Jurkat, Clone E6-1 (cell line): ENCODE measurements at regions not wholly inside any gene's neighbourhood (a gene's known extent, or its start where the extent isn't known, plus 50 kb on each side); places are given as distances from the start of the nearest gene placed in this dataset.

Experiments used
- DNase-seq: peaks from one replicate; pipeline ENCODE4 v3.0.0-alpha.2; 2011; ENCODE audit warnings: low read depth, low spot score
- H3K4me3 ChIP-seq: 2 replicates; pipeline ENCODE4 v1.5.1; 2011; ENCODE audit warnings: mild to moderate bottlenecking, low read length, control low read depth, moderate library complexity

DNA sequence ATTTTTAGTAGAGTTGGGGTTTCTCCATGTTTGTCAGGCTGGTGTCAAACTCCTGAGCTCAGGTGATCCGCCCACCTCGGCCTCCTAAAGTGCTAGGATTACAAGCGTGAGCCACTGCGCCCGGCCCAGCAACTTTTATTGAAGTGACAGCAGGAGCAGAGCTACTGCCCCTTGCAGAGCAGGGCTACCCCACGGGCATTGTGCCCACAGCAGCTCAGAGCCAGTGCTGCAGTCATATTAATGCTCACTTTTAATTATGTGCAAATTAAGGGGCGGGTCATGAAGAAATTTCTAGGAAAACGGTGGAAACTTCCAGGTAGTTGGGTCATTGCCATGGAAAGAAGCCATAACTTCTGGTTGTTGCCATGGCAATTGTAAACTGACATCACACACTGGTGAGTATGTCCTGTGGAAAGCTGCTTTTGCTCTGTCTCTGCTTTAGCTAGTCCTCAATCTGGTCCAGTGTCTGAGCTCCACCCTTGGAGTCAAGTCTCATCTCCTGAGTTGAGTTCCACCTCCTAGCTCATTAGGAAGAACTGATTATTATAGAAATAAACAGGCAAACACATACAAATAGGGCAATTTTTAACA lies 127.3 kb upstream of the ADGRL4 start:
- H3K4me3 ChIP-seq = no peak overlapping the region
- no peak for DNase-seq

DNA sequence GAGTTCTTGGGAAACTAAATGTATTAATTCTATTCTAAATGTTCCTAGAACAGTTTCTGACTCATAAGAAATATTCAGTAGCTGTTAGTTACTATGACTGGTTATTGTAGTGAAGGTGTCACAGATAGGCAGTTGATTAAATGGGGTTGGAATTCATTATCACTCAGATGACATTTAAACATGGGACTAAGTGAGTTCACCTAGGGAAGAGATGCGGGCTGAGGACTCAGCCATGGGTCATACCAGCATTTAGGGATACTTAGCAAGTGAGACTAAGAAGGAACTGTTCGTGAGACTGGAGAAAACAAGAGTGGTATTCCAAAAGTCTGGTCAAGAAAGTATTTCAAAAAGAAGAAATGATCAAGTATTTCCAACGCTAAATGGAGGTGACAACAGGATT lies 125.1 kb upstream of the ADGRL4 start:
- DNase-seq = no peak
- H3K4me3 ChIP-seq = no peak overlapping the region

DNA sequence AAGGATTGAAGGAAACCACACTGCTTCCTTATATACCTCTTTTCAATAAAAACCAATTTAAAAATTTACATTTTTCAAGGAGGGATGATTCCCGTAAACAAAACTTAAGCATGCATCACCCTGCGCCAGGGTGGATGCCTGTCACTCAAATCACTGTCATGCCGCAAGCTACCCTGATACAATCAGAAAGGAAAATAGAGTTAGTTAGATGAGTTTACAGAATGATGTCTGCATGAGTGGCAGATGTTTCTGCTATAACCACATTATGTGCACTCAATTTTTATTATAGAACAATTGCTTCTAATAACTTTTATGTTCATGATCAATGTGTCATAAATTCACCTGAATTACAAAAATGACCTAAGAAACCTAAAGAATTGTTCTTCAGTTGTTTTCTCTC lies 123.4 kb upstream of the ADGRL4 start:
- no peak overlapping the region for H3K4me3 ChIP-seq
- DNase-seq = no peak

DNA sequence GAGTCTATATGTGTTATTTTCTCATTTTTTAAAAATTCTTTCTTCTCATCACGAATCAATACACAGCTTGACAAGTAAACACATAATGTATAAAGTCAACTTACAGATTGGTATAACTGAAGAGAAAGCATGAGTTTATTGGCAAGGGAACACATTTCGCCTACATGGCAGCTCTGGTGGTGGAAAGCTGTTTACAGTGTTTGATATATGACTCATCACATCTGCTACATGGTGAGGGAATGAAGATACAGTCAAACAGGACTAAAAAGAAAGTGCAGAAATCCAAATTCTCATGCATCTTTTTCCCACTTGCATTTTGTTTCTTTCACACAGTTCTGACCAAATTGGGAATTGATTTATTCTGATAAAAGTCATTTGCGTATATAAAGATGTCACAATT lies 122.2 kb upstream of the ADGRL4 start:
- no peak for DNase-seq
- no peak overlapping the region for H3K4me3 ChIP-seq

DNA sequence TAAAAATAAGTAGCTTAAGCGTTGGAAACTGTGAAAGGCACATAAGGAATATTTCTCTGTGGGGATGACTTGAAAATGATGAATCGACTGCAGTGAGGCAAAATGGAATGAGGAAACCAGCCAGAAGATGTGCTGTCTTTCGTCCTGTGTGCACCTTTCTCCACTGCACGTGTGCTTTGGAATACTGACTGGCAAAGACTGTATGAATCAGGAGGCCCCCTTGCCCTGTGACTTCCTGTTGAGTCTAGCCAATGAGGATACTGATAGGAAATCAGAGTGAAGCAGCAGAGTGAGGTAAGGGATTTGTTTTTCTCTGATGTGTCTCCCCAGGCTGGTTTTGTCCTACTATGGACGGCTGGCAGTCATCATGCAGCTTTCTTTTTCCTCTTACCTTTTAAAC lies 118.2 kb upstream of the ADGRL4 start:
- no peak for DNase-seq
- no peak overlapping the region for H3K4me3 ChIP-seq

GRCh38 chr1:79122521-79122920 lies 116.0 kb upstream of the ADGRL4 start:
- DNase-seq = no peak
- H3K4me3 ChIP-seq = no peak overlapping the region

DNA sequence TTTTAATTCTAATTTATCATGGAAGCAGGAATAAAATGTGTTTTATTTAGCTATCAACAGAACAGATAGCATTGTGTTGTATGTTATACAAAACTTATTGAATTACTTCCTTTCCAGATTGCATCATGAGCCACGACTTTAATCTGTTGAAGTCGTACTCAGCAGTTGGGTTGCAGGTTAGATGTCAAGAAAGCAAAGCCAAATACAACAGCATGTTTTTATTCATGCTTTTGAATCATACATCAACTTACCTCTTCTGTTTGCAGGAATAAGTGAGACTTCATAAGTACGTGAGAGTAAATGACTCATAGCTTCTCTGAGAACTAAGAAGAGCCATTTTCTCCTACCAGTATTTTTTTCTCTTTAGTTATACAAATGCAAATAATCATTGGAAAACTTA lies 110.8 kb upstream of the ADGRL4 start:
- H3K4me3 ChIP-seq = no peak overlapping the region
- no peak for DNase-seq

- no peak for DNase-seq
- no peak overlapping the region for H3K4me3 ChIP-seq
Measured at GRCh38 chr1:79113836-79114235, 107.3 kb upstream of the ADGRL4 start.

GRCh38 chr1:79110749-79111148 lies 104.2 kb upstream of the ADGRL4 start:
- DNase-seq = no peak
- H3K4me3 ChIP-seq = no peak overlapping the region

DNA sequence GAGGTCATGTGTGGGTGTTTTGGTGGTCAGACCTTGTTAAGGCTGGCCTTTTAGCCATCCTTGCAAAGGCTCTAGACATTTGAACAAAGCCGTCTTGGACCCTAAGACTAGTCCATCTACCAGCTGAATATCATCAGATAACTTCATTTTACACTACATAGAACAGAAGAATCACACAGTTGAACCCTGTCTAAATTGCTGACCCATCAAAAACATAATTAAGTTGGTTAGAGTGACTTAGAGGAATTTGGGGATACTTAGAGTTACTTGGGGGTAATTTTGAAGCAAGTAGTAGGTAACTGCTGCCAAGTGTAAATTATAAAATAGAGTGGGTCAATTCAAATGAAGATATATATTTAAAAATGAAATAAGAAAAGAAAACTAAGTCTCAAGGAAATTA lies 102.9 kb upstream of the ADGRL4 start:
- DNase-seq = no peak
- H3K4me3 ChIP-seq = no peak overlapping the region

DNA sequence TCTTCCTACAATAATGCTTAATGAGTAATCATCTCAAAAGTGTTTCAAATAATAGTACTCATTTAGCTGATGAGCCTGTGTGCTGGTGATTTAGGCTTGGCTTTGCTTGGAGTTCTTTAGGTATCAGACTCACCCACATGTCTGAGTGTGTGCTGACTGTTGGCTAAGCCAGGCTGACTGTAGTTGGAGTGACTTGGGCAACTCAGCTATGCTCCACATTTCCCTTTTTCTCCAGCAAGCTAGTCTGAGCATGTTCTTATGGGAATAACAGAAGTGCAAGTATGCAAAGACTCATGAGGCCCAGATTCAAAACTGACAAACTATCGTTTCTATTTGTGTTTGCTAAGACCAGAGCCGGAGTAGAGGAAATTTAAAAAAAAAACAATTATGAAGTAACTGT lies 99.0 kb upstream of the ADGRL4 start:
- no peak overlapping the region for H3K4me3 ChIP-seq
- no peak for DNase-seq

- DNase-seq = no peak
- no peak overlapping the region for H3K4me3 ChIP-seq
Measured at GRCh38 chr1:79104617-79105016, 98.1 kb upstream of the ADGRL4 start.

DNA sequence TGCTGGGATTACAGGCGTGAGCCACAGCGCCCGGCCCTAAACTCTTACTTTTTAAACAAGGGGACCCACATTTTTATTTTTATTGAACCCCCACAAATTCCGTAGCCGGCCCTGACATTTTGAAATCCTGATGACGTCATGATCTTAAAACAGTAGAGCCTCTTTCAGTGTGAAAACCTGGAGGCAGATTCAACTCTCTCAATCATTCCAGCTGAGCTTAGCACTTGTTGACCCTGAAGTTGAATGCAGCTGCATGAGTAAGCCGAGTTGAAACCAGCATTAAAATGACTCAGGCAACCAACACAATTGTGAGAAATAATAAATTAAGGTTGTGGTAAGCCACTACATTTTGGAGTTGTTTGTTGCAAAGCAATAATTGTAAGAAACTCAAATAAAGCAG lies 93.9 kb upstream of the ADGRL4 start:
- no peak overlapping the region for H3K4me3 ChIP-seq
- DNase-seq = no peak

DNA sequence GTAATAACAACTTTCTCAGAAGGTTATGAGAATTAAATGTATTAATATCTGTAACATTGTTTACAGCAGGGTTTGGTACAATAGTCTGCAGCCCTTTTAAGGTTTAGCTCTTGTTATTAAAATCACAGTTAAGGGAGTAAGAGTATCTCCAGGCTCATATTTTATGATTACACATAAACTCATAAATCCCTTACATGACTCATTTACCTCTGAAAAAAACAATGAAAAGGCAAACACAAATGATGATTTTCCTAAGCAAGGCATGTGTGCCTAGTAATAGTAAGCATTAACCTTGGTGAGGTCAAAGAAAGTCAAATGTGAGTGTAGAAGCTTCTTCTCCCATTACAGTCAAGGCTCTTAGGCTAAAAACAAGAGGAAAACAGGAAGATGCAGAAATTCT lies 84.5 kb upstream of the ADGRL4 start:
- no peak overlapping the region for H3K4me3 ChIP-seq
- DNase-seq = no peak

GRCh38 chr1:79089946-79090345 lies 83.4 kb upstream of the ADGRL4 start:
- no peak for DNase-seq

DNA sequence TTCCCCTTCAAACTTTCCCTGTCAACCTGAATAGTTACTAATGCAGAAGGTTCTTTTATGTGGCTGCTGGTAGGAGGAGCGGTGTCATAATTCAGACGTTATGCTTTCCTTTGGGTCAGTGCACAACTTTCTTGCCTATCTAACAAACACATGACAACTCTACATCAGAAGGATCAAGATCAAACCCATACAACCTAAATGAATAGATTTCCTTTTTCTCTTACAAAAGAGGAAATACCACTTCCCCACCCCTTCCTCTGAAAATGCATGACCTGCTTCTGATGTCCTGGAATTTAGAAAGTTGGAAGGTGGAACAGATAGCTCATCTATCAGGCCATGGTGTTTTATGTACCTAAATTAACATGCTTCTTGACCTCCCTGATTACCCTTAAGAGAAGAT lies 75.7 kb upstream of the ADGRL4 start:
- no peak for DNase-seq
- no peak overlapping the region for H3K4me3 ChIP-seq

More at GRCh38 chr1:79089946-79090345, 83.4 kb upstream of the ADGRL4 start:
- no peak overlapping the region for H3K4me3 ChIP-seq

- no peak for DNase-seq
- no peak overlapping the region for H3K4me3 ChIP-seq
Measured at GRCh38 chr1:79079770-79080169, 73.2 kb upstream of the ADGRL4 start.

GRCh38 chr1:79074975-79075374 lies 68.4 kb upstream of the ADGRL4 start:
- DNase-seq = no peak
- H3K4me3 ChIP-seq = no peak overlapping the region

DNA sequence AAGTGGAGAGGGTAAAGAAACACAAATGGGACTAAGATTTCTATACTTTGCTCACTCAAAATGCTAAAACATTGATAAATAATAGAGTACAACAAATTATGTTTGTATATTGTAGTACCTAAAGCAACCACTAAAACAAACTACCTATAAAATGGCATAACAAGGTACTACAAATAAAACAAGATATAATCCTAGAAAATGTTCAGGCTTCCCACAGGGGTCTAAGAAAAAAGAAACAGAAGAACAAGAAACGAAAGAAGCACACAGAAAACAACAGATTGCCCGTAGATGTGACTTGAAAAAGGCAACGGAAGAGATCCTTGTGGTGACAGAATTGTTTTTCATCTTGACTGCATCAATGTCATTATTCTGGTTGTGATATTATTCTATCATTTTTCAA lies 63.3 kb upstream of the ADGRL4 start:
- no peak for DNase-seq
- H3K4me3 ChIP-seq = no peak overlapping the region

DNA sequence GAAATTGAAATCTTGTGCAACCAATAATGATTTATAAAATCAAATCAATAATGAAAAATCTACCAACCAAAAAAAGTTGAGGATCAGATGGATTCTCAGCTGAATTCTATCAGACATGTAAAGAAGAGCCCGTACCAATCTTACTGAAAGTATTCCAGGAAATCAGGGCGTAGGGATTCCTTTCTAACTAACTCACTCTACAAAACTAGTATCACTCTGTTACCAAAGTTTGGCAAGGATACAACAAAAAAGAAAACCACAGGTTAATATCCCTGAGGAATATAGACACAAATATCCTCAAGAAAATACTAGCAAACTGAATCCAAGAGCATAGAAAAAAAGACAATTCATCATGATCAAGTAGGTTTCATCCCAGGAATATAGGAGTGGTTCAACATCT lies 52.8 kb upstream of the ADGRL4 start:
- no peak for DNase-seq
- no peak overlapping the region for H3K4me3 ChIP-seq
